CD8-positive, alpha-beta memory T cell (primary cell): ENCODE measurements at regions not wholly inside any gene's neighbourhood (a gene's known extent, or its start where the extent isn't known, plus 50 kb on each side); places are given as distances from the start of the nearest gene placed in this dataset.

Source experiments
- CTCF ChIA-PET: fragments of 350-600 bp; sonication (Branson Sonifier 250); formaldehyde crosslinking; loops from one replicate; lab custom pipeline; 2021; ENCODE audit warnings: antibody characterized with exemption; lab: Charles Lee
- POLR2A ChIA-PET: fragments of 350-600 bp; sonication (Branson Sonifier 250); formaldehyde crosslinking; loops from one replicate; lab custom pipeline; 2021; ENCODE audit warnings: antibody characterized with exemption; lab: Charles Lee
- DNase-seq, 5 donors: peaks; one replicate each; pipeline versions ENCODE4 v3.0.0 to v3.0.0-alpha.2; 2020 to 2022; ENCODE audit warnings: mixed read lengths in 1 of 5
- H3K27ac ChIP-seq: one replicate; pipeline ENCODE4 v1.7.0; 2013; ENCODE audit warnings: low read depth, mild to moderate bottlenecking, low read length, moderate library complexity
- H3K27me3 ChIP-seq: 2 replicates; pipeline ENCODE4 v1.7.0; 2013; ENCODE audit warnings: low read length, mild to moderate bottlenecking; ENCODE audit not compliant: insufficient read depth, poor library complexity, severe bottlenecking
- H3K36me3 ChIP-seq: 2 replicates; pipeline ENCODE4 v1.7.0; 2013; ENCODE audit warnings: mild to moderate bottlenecking, low read length, moderate library complexity; ENCODE audit not compliant: insufficient read depth
- H3K4me1 ChIP-seq: 2 replicates; pipeline ENCODE4 v1.7.0; 2013; ENCODE audit warnings: mild to moderate bottlenecking, low read length, moderate library complexity; ENCODE audit not compliant: insufficient read depth
- H3K4me3 ChIP-seq: 2 replicates; pipeline ENCODE4 v1.7.0; 2013; ENCODE audit warnings: mild to moderate bottlenecking, low read length
- H3K9me3 ChIP-seq: 2 replicates; pipeline ENCODE4 v1.7.0; 2013; ENCODE audit warnings: mild to moderate bottlenecking, low read length
- H3K27ac Mint-ChIP-seq, 8 donors: one replicate each; pipeline ENCODE4 v1.8.0; 2020 to 2021; ENCODE audit warnings: mixed read lengths in 8 of 8, mild to moderate bottlenecking in 6 of 8, inconsistent platforms in 3 of 8, moderate library complexity in 3 of 8
- H3K27me3 Mint-ChIP-seq, 2 donors: one replicate each; pipeline ENCODE4 v1.8.0; 2020 to 2021; ENCODE audit warnings: mixed read lengths in 2 of 2, mild to moderate bottlenecking in 1 of 2, moderate library complexity in 1 of 2
- H3K36me3 Mint-ChIP-seq, 3 donors: one replicate each; pipeline ENCODE4 v1.8.0; 2020 to 2021; ENCODE audit warnings: mixed read lengths in 3 of 3, inconsistent platforms in 1 of 3, mild to moderate bottlenecking in 1 of 3
- H3K4me1 Mint-ChIP-seq, 3 donors: one replicate each; pipeline ENCODE4 v1.8.0; 2020 to 2021; ENCODE audit warnings: mixed read lengths in 3 of 3, inconsistent platforms in 1 of 3, mild to moderate bottlenecking in 1 of 3
- H3K4me3 Mint-ChIP-seq, 7 donors: one replicate each; pipeline ENCODE4 v1.8.0; 2020 to 2021; ENCODE audit warnings: mixed read lengths in 7 of 7, mild to moderate bottlenecking in 6 of 7, moderate library complexity in 4 of 7, inconsistent platforms in 2 of 7
- H3K9me3 Mint-ChIP-seq, 5 donors: one replicate each; pipeline ENCODE4 v1.8.0; 2020 to 2022; ENCODE audit warnings: mixed read lengths in 5 of 5, mild to moderate bottlenecking in 3 of 5, moderate library complexity in 2 of 5, inconsistent platforms in 1 of 5

- no peaks in the 10 kb centered on the region for H3K9me3 Mint-ChIP-seq
- no peak overlapping the region for H3K4me3 ChIP-seq
- no peaks in the 10 kb centered on the region for H3K4me1 Mint-ChIP-seq
- no peaks in the 10 kb centered on the region for H3K27me3 ChIP-seq
- H3K27me3 Mint-ChIP-seq = peaks cover 1 to 3% of the 10 kb centered on the region in 2 donors
- no peak for DNase-seq
- no peaks in the 10 kb centered on the region for H3K4me1 ChIP-seq
- ChIA-PET POLR2A (no interaction called here), CTCF (no interaction called here)
- H3K27ac ChIP-seq = no peak overlapping the region
- no peak overlapping the region for H3K27ac Mint-ChIP-seq
- no peaks in the 10 kb centered on the region for H3K36me3 Mint-ChIP-seq
- no peak overlapping the region for H3K4me3 Mint-ChIP-seq
- H3K36me3 ChIP-seq = no peaks in the 10 kb centered on the region
- no peaks in the 10 kb centered on the region for H3K9me3 ChIP-seq
Measured at GRCh38 chr16:22671301-22672076, 142.5 kb upstream of the HS3ST2 start.

DNA sequence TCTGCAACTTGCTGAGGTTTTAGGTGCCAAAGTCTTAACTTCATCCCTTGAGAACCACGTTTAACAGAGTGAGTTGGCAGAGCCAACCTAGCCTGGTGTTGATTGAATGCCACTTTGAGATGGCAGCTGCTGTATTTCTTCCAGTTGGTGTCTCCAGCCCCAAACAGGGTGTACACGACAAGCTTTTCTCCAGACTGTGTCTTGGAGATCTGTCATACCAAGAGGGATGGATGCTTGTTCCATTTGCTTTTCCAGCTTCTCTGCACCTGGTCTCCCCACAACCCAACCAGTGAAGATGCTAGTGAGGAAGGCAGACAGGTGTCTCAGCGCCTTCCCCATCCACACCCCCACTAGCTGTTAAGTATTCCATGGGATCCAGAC lies 141.1 kb upstream of the HS3ST2 start:
- no peaks in the 10 kb centered on the region for H3K27me3 ChIP-seq
- no peak for DNase-seq
- H3K4me3 ChIP-seq = no peak overlapping the region
- CTCF ChIA-PET = no interaction called here
- no peaks in the 10 kb centered on the region for H3K36me3 Mint-ChIP-seq
- no peaks in the 10 kb centered on the region for H3K9me3 Mint-ChIP-seq
- no peaks in the 10 kb centered on the region for H3K36me3 ChIP-seq
- H3K4me3 Mint-ChIP-seq = no peak overlapping the region
- no peaks in the 10 kb centered on the region for H3K4me1 Mint-ChIP-seq
- H3K4me1 ChIP-seq = no peaks in the 10 kb centered on the region
- POLR2A ChIA-PET = no interaction called here
- H3K27me3 Mint-ChIP-seq = peaks cover 5 to 8% of the 10 kb centered on the region in 2 donors
- no peak overlapping the region for H3K27ac Mint-ChIP-seq
- H3K9me3 ChIP-seq = no peaks in the 10 kb centered on the region
- H3K27ac ChIP-seq = no peak overlapping the region

DNA sequence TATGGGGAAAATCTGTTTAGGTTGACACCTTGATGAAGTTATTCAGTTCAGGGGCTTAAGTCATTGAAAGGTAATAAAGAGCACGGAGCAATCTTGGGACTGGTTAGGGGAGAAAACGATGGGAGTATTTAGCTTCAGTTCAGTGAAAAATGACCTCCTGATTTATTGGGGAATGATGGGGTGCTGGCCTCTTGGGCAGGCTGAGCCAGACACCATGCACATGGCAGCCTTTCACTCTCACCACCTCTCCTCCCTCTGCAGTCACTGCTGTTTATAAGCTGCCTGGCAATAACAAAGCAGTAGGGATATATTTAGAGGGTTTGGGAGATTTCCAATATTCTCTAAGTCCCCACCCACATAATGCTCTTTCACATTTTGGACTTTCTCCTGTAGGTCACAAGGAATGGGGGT lies 140.5 kb upstream of the HS3ST2 start:
- DNase-seq = no peak
- ChIA-PET POLR2A (no interaction called here), CTCF (no interaction called here)
- H3K4me1 ChIP-seq = no peaks in the 10 kb centered on the region
- no peaks in the 10 kb centered on the region for H3K36me3 ChIP-seq
- H3K9me3 ChIP-seq = no peaks in the 10 kb centered on the region
- Mint-ChIP-seq H3K9me3 (no peaks in the 10 kb centered on the region), H3K27ac (no peak overlapping the region), H3K4me1 (no peaks in the 10 kb centered on the region), H3K4me3 (no peak overlapping the region), H3K36me3 (no peaks in the 10 kb centered on the region), H3K27me3 (peaks cover 3 to 5% of the 10 kb centered on the region in 2 donors)
- no peak overlapping the region for H3K27ac ChIP-seq
- H3K27me3 ChIP-seq = no peaks in the 10 kb centered on the region
- H3K4me3 ChIP-seq = no peak overlapping the region

DNA sequence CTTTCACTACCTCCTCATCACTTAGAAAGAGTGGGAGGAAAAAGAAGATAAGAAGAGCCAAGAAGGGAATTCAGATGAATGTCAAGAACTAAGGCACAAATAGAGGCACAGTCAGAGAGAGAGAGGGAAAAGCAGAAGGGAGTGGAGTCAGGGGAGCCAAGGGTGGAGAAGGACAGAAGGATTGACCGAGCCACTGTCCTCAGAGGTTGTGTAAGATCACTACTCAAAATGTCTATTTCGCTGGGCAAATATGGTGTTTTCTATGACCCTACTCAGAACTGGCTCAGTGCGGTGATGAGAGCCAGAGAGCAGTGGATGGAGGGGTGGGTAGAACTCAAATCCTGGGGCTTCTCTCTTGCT lies 139.2 kb upstream of the HS3ST2 start:
- Mint-ChIP-seq H3K36me3 (no peaks in the 10 kb centered on the region), H3K27ac (no peak overlapping the region), H3K4me1 (no peaks in the 10 kb centered on the region), H3K27me3 (peaks cover 3 to 5% of the 10 kb centered on the region in 2 donors), H3K4me3 (no peak overlapping the region), H3K9me3 (no peaks in the 10 kb centered on the region)
- POLR2A ChIA-PET = no interaction called here
- no peak overlapping the region for H3K4me3 ChIP-seq
- H3K27ac ChIP-seq = no peak overlapping the region
- CTCF ChIA-PET = no interaction called here
- DNase-seq = no peak
- H3K36me3 ChIP-seq = no peaks in the 10 kb centered on the region
- no peaks in the 10 kb centered on the region for H3K4me1 ChIP-seq
- no peaks in the 10 kb centered on the region for H3K9me3 ChIP-seq
- no peaks in the 10 kb centered on the region for H3K27me3 ChIP-seq

DNA sequence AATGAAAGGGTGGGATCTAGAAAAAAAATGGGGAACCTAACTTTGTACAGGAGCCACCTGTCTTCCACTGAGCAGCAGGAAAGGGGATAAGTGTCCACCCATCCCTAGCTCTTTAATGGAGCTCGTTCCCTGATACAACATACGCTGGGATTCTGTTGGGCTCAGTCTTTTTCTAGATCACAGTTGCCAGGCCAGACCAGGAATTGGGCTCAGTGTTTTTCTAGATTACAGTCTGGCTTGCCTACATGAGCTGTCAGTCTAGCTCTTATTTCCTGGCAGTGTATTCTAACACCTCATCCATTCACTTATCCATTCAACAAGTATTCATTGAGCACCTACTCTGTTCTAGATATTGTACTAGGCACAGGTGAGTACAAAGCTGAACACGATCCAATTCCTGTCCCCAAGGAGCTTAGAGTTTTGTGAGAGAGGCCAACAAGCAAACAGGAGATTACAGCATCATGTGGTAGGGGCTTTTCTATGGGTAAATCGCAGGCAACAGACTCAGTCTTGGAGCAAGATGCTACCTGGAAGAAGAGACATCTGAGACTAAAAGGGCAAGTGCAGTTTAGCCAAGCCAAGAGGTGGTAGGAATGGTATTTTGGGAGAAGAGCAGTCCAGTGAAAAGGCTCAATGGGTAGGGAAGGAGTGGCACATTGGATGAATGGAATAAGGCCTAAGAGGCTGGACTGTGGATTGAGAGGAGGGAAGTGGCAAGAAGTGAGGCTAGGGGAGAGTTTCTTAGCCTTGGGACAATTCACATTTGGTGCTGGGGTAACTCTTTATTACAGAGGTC lies 138.0 kb upstream of the HS3ST2 start:
- H3K4me1 Mint-ChIP-seq = no peaks in the 10 kb centered on the region
- H3K9me3 ChIP-seq = no peaks in the 10 kb centered on the region
- H3K4me1 ChIP-seq = no peaks in the 10 kb centered on the region
- no peaks in the 10 kb centered on the region for H3K9me3 Mint-ChIP-seq
- H3K4me3 ChIP-seq = no peak overlapping the region
- H3K27ac ChIP-seq = no peak overlapping the region
- ChIA-PET POLR2A (no interaction called here), CTCF (interaction anchor here (1.1 kb wide), 1 partner anchor 12 kb away, joined by 3 read pairs; no protein-coding TSS in a partner anchor)
- no peaks in the 10 kb centered on the region for H3K36me3 Mint-ChIP-seq
- H3K27me3 ChIP-seq = no peaks in the 10 kb centered on the region
- DNase-seq = no peak
- no peak overlapping the region for H3K4me3 Mint-ChIP-seq
- no peaks in the 10 kb centered on the region for H3K36me3 ChIP-seq
- peaks cover 3 to 5% of the 10 kb centered on the region in 2 donors for H3K27me3 Mint-ChIP-seq
- no peak overlapping the region for H3K27ac Mint-ChIP-seq

DNA sequence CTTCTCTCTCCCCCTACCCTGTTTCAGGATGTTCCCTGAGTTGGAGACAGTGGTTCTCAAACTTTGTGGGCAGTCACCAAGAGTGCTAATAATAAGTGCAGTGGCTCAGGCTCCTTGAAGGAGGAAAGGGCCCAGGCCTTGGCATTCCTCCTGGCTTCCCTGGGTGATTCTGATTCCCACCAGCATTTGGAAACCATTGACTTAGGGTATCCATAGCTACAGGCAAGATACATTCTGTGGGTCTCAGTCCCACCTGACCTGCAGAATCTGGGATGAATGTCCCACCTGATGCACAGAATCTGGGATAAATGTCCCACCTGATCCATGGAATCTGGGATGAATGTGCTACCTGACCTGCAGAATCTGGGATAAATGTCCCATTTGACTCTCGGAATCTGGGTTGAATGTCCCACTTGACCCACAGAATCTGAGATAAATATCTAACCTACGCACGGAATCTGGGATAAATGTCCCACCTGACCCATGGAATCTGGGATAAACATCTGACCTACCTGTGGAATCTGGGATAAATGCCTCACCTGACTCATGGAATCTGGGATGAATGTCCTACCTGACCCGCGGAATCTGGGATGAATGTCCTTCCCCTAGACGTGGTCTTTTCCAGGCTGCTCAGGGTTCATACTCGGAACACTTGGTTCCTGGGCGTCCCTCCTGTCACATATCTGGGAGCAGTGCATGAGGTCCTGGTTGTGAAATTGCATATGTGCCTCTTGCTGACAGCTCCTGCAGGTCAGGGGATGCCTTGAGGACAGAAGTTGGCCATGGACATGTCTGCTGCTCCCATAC lies 136.7 kb upstream of the HS3ST2 start:
- Histone ChIP-seq H3K27me3 (no peaks in the 10 kb centered on the region), H3K9me3 (no peaks in the 10 kb centered on the region), H3K27ac (no peak overlapping the region), H3K4me3 (no peak overlapping the region), H3K36me3 (no peaks in the 10 kb centered on the region), H3K4me1 (no peaks in the 10 kb centered on the region)
- POLR2A ChIA-PET = no interaction called here
- Mint-ChIP-seq H3K27me3 (peaks cover 3 to 10% of the 10 kb centered on the region in 2 donors), H3K27ac (no peak overlapping the region), H3K4me3 (no peak overlapping the region), H3K9me3 (no peaks in the 10 kb centered on the region), H3K36me3 (no peaks in the 10 kb centered on the region), H3K4me1 (no peaks in the 10 kb centered on the region)
- no peak for DNase-seq
- CTCF ChIA-PET = no interaction called here

DNA sequence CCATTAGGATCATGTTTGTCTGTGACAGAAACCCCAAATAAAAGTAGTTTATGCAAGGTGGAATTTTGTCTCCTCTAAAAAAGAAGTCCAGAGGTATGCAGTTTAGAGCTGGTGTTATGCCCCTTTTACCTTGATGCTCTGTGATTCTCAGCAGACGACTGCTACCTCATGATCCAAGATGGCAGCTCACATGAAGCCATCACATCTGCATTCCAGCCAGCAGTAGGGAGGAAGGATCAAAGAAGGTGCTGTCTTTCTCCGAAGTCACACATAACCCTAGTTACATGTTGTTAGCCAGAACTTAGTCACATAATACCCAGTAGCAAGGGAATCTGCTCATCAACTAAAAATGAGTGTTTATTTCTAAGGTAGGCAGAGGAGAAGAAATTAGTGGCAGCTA lies 135.7 kb upstream of the HS3ST2 start:
- H3K27me3 Mint-ChIP-seq = peaks cover 9 to 17% of the 10 kb centered on the region in 2 donors
- no peaks in the 10 kb centered on the region for H3K4me1 Mint-ChIP-seq
- no peak overlapping the region for H3K4me3 Mint-ChIP-seq
- CTCF ChIA-PET = no interaction called here
- DNase-seq = no peak
- no peaks in the 10 kb centered on the region for H3K4me1 ChIP-seq
- POLR2A ChIA-PET = no interaction called here
- no peak overlapping the region for H3K27ac ChIP-seq
- H3K36me3 Mint-ChIP-seq = no peaks in the 10 kb centered on the region
- H3K9me3 ChIP-seq = no peaks in the 10 kb centered on the region
- no peaks in the 10 kb centered on the region for H3K27me3 ChIP-seq
- no peak overlapping the region for H3K4me3 ChIP-seq
- H3K36me3 ChIP-seq = no peaks in the 10 kb centered on the region
- no peaks in the 10 kb centered on the region for H3K9me3 Mint-ChIP-seq
- H3K27ac Mint-ChIP-seq = no peak overlapping the region
